ENCODE measurements at regions not wholly inside any gene's neighbourhood (a gene's known extent, or its start where the extent isn't known, plus 50 kb on each side); places are given as distances from the start of the nearest gene placed in this dataset.

- intact Hi-C loops (cut with micrococcal nuclease), result no loop called here
- Histone ChIP-seq H3K4me3 (ENCODE audit: low read length in 2 of 2) (no peak overlapping the region), H3K27me3 (ENCODE audit: insufficient read depth, low read length) (no peaks in the 10 kb centered on the region), H3K9me3 (ENCODE audit: control insufficient read depth in 1 of 2, low read length in 2 of 2) (no peaks in the 10 kb centered on the region), H3K4me1 (ENCODE audit: insufficient read depth, low read length) (no peaks in the 10 kb centered on the region), H3K27ac (ENCODE audit: low read depth, low read length) (no peak overlapping the region), H3K36me3 (ENCODE audit: insufficient read depth, low read length) (no peaks in the 10 kb centered on the region)
- CTCF ChIA-PET (ENCODE audit: partially characterized antibody), result no interaction called here
- peaks cover 0 to 3% (median 0%) of the 10 kb centered on the region in 4 donors for H3K4me1 Mint-ChIP-seq
- peaks cover 1 to 6% of the 10 kb centered on the region in 2 donors for H3K27me3 Mint-ChIP-seq
- H3K9me3 Mint-ChIP-seq, result peaks cover 0 to under 1% (median 0%) of the 10 kb centered on the region in 8 donors
- H3K36me3 Mint-ChIP-seq, result no peaks in the 10 kb centered on the region
- DNase-seq, result no peak
- POLR2A ChIA-PET (ENCODE audit: partially characterized antibody), result no interaction called here
- H3K4me3 Mint-ChIP-seq, result no peak overlapping the region
- no peak overlapping the region for H3K27ac Mint-ChIP-seq
Measured at GRCh38 chr5:6194906-6195612, 183.3 kb downstream of the MED10 start.

- Histone ChIP-seq H3K4me1 (ENCODE audit: insufficient read depth, low read length) (no peaks in the 10 kb centered on the region), H3K36me3 (ENCODE audit: insufficient read depth, low read length) (no peaks in the 10 kb centered on the region), H3K4me3 (ENCODE audit: low read length in 2 of 2) (no peak overlapping the region), H3K27ac (ENCODE audit: low read depth, low read length) (no peak overlapping the region), H3K27me3 (ENCODE audit: insufficient read depth, low read length) (no peaks in the 10 kb centered on the region), H3K9me3 (ENCODE audit: control insufficient read depth in 1 of 2, low read length in 2 of 2) (no peaks in the 10 kb centered on the region)
- ChIA-PET POLR2A (ENCODE audit: partially characterized antibody) (no interaction called here), CTCF (ENCODE audit: partially characterized antibody) (no interaction called here)
- no peak overlapping the region for H3K4me3 Mint-ChIP-seq
- H3K27ac Mint-ChIP-seq, result no peak overlapping the region
- H3K27me3 Mint-ChIP-seq, result peaks cover 1 to 6% of the 10 kb centered on the region in 2 donors
- H3K4me1 Mint-ChIP-seq, result peaks cover 0 to 3% (median 0%) of the 10 kb centered on the region in 4 donors
- DNase-seq, result no peak
- H3K9me3 Mint-ChIP-seq, result no peaks in the 10 kb centered on the region
- intact Hi-C loops (cut with micrococcal nuclease), result no loop called here
- no peaks in the 10 kb centered on the region for H3K36me3 Mint-ChIP-seq
Measured at GRCh38 chr5:6194261-6194875, 184.0 kb downstream of the MED10 start.

- Mint-ChIP-seq H3K36me3 (no peaks in the 10 kb centered on the region), H3K4me3 (no peak overlapping the region), H3K9me3 (no peaks in the 10 kb centered on the region), H3K4me1 (peaks cover 0 to 3% (median 0%) of the 10 kb centered on the region in 4 donors), H3K27ac (no peak overlapping the region), H3K27me3 (peaks cover 1 to 6% of the 10 kb centered on the region in 2 donors)
- intact Hi-C loops (cut with micrococcal nuclease), result no loop called here
- Histone ChIP-seq H3K27ac (ENCODE audit: low read depth, low read length) (no peak overlapping the region), H3K36me3 (ENCODE audit: insufficient read depth, low read length) (no peaks in the 10 kb centered on the region), H3K4me1 (ENCODE audit: insufficient read depth, low read length) (no peaks in the 10 kb centered on the region), H3K4me3 (ENCODE audit: low read length in 2 of 2) (no peak overlapping the region), H3K27me3 (ENCODE audit: insufficient read depth, low read length) (no peaks in the 10 kb centered on the region), H3K9me3 (ENCODE audit: control insufficient read depth in 1 of 2, low read length in 2 of 2) (no peaks in the 10 kb centered on the region)
- no peak for DNase-seq
- POLR2A ChIA-PET (ENCODE audit: partially characterized antibody), result no interaction called here
- CTCF ChIA-PET (ENCODE audit: partially characterized antibody), result no interaction called here
Measured at GRCh38 chr5:6193310-6193709, 185.0 kb downstream of the MED10 start.

- Mint-ChIP-seq H3K4me3 (no peak overlapping the region), H3K36me3 (no peaks in the 10 kb centered on the region), H3K4me1 (peaks cover 0 to 3% (median 0%) of the 10 kb centered on the region in 4 donors), H3K9me3 (no peaks in the 10 kb centered on the region), H3K27ac (no peak overlapping the region), H3K27me3 (peaks cover 1 to 3% of the 10 kb centered on the region in 2 donors)
- DNase-seq, result no peak
- intact Hi-C loops (cut with micrococcal nuclease), result no loop called here
- Histone ChIP-seq H3K27me3 (ENCODE audit: insufficient read depth, low read length) (no peaks in the 10 kb centered on the region), H3K36me3 (ENCODE audit: insufficient read depth, low read length) (no peaks in the 10 kb centered on the region), H3K27ac (ENCODE audit: low read depth, low read length) (no peak overlapping the region), H3K4me1 (ENCODE audit: insufficient read depth, low read length) (no peaks in the 10 kb centered on the region), H3K9me3 (ENCODE audit: control insufficient read depth in 1 of 2, low read length in 2 of 2) (no peaks in the 10 kb centered on the region), H3K4me3 (ENCODE audit: low read length in 2 of 2) (no peak overlapping the region)
- ChIA-PET POLR2A (ENCODE audit: partially characterized antibody) (no interaction called here), CTCF (ENCODE audit: partially characterized antibody) (no interaction called here)
Measured at GRCh38 chr5:6190838-6191237, 187.5 kb downstream of the MED10 start.

- no peaks in the 10 kb centered on the region for H3K4me1 ChIP-seq (ENCODE audit: insufficient read depth, low read length)
Measured at GRCh38 chr5:6188976-6189375, 189.4 kb downstream of the MED10 start.

GRCh38 chr5:6188344-6188743 is 190.0 kb downstream of the MED10 start:
- intact Hi-C loops (cut with micrococcal nuclease), result no loop called here
- ChIA-PET POLR2A (ENCODE audit: partially characterized antibody) (no interaction called here), CTCF (ENCODE audit: partially characterized antibody) (no interaction called here)
- H3K36me3 Mint-ChIP-seq, result no peaks in the 10 kb centered on the region
- no peaks in the 10 kb centered on the region for H3K27me3 Mint-ChIP-seq
- H3K9me3 Mint-ChIP-seq, result peaks cover 0 to 1% (median 0%) of the 10 kb centered on the region in 8 donors
- Histone ChIP-seq H3K4me3 (ENCODE audit: low read length in 2 of 2) (no peak overlapping the region), H3K4me1 (ENCODE audit: insufficient read depth, low read length) (no peaks in the 10 kb centered on the region), H3K9me3 (ENCODE audit: control insufficient read depth in 1 of 2, low read length in 2 of 2) (no peaks in the 10 kb centered on the region), H3K36me3 (ENCODE audit: insufficient read depth, low read length) (no peaks in the 10 kb centered on the region), H3K27me3 (ENCODE audit: insufficient read depth, low read length) (no peaks in the 10 kb centered on the region), H3K27ac (ENCODE audit: low read depth, low read length) (no peak overlapping the region)
- no peak overlapping the region for H3K4me3 Mint-ChIP-seq
- no peak overlapping the region for H3K27ac Mint-ChIP-seq
- H3K4me1 Mint-ChIP-seq, result no peaks in the 10 kb centered on the region
- no peak for DNase-seq

More at GRCh38 chr5:6188976-6189375, 189.4 kb downstream of the MED10 start:
- no peak overlapping the region for H3K4me3 ChIP-seq (ENCODE audit: low read length in 2 of 2)
- H3K9me3 ChIP-seq (ENCODE audit: control insufficient read depth in 1 of 2, low read length in 2 of 2), result no peaks in the 10 kb centered on the region
- POLR2A ChIA-PET (ENCODE audit: partially characterized antibody), result no interaction called here
- Mint-ChIP-seq H3K4me3 (no peak overlapping the region), H3K36me3 (no peaks in the 10 kb centered on the region), H3K4me1 (no peaks in the 10 kb centered on the region), H3K27me3 (no peaks in the 10 kb centered on the region), H3K9me3 (peaks cover 0 to 1% (median 0%) of the 10 kb centered on the region in 8 donors), H3K27ac (no peak overlapping the region)
- H3K27me3 ChIP-seq (ENCODE audit: insufficient read depth, low read length), result no peaks in the 10 kb centered on the region
- no peak overlapping the region for H3K27ac ChIP-seq (ENCODE audit: low read depth, low read length)
- H3K36me3 ChIP-seq (ENCODE audit: insufficient read depth, low read length), result no peaks in the 10 kb centered on the region
- intact Hi-C loops (cut with micrococcal nuclease), result no loop called here
- DNase-seq, result no peak
- CTCF ChIA-PET (ENCODE audit: partially characterized antibody), result no interaction called here

- intact Hi-C loops (cut with micrococcal nuclease), result no loop called here
- no peaks in the 10 kb centered on the region for H3K4me1 Mint-ChIP-seq
Measured at GRCh38 chr5:6187501-6187900, 190.8 kb downstream of the MED10 start.

More at GRCh38 chr5:6187501-6187900, 190.8 kb downstream of the MED10 start:
- H3K4me3 Mint-ChIP-seq, result no peak overlapping the region
- H3K9me3 ChIP-seq (ENCODE audit: control insufficient read depth in 1 of 2, low read length in 2 of 2), result no peaks in the 10 kb centered on the region
- H3K9me3 Mint-ChIP-seq, result peaks cover 0 to 1% (median 0%) of the 10 kb centered on the region in 8 donors
- no peak overlapping the region for H3K4me3 ChIP-seq (ENCODE audit: low read length in 2 of 2)
- H3K4me1 ChIP-seq (ENCODE audit: insufficient read depth, low read length), result no peaks in the 10 kb centered on the region
- no peaks in the 10 kb centered on the region for H3K36me3 Mint-ChIP-seq
- ChIA-PET POLR2A (ENCODE audit: partially characterized antibody) (no interaction called here), CTCF (ENCODE audit: partially characterized antibody) (no interaction called here)
- no peak for DNase-seq
- no peaks in the 10 kb centered on the region for H3K27me3 Mint-ChIP-seq
- H3K27ac ChIP-seq (ENCODE audit: low read depth, low read length), result no peak overlapping the region
- H3K27me3 ChIP-seq (ENCODE audit: insufficient read depth, low read length), result no peaks in the 10 kb centered on the region
- no peaks in the 10 kb centered on the region for H3K36me3 ChIP-seq (ENCODE audit: insufficient read depth, low read length)
- no peak overlapping the region for H3K27ac Mint-ChIP-seq

Measured in CD4-positive, alpha-beta memory T cell (primary cell).